IMR-90 (cell line): ENCODE measurements at regions not wholly inside any gene's neighbourhood (a gene's known extent, or its start where the extent isn't known, plus 50 kb on each side); places are given as distances from the start of the nearest gene placed in this dataset.
A peak's percentile ranks its signal among the peaks of the same experiment; 100 is the strongest.

ENCODE experiments used
- ATAC-seq: fragments of 200-7000 bp; cut with Tn5 transposase; 2 replicates; pipeline ENCODE4 v1.9.1; 2020; ENCODE audit warnings: low read depth, mild to moderate bottlenecking, moderate library complexity
- BruUV-seq: library from RNA; stranded (reverse); fragments of 400-500 nt; replicated peaks from 2 replicates; lab custom pipeline; 2021; lab: Mats Ljungman, UMichigan
- CTCF ChIA-PET: fragments of 300-600 bp; formaldehyde crosslinking; extraction: SDS; loops from one replicate; lab custom pipeline; 2021; ENCODE audit warnings: antibody characterized with exemption; lab: Yijun Ruan, JAX
- POLR2A ChIA-PET: fragments of 300-600 bp; sonication (Branson Sonifier 250); formaldehyde crosslinking; loops from one replicate; lab custom pipeline; 2022; ENCODE audit warnings: antibody characterized with exemption; ENCODE audit not compliant: unreplicated experiment; lab: Charles Lee
- DNase-seq: peaks from one replicate; pipeline ENCODE4 v3.0.0; 2013
- H2AFZ ChIP-seq: replicated peaks from 2 replicates; pipeline ENCODE3; 2013; ENCODE audit warnings: low read length, mild to moderate bottlenecking; ENCODE audit not compliant: poor library complexity
- H2AK5ac ChIP-seq: 2 replicates; pipeline ENCODE4 v1.6.1; 2013; ENCODE audit warnings: low read depth, low read length, inconsistent platforms
- H2AK9ac ChIP-seq: replicated peaks from 2 replicates; pipeline ENCODE3; 2013; ENCODE audit warnings: mild to moderate bottlenecking, low read depth, low read length, moderate library complexity; ENCODE audit not compliant: poor library complexity
- H2BK120ac ChIP-seq: 2 replicates; pipeline ENCODE4 v1.6.1; 2013; ENCODE audit warnings: low read depth, low read length, inconsistent platforms
- H2BK15ac ChIP-seq: 3 replicates; pipeline ENCODE4 v1.6.1; 2013; ENCODE audit warnings: low read depth, low read length, inconsistent platforms
- H2BK20ac ChIP-seq: 2 replicates; pipeline ENCODE4 v1.6.1; 2013; ENCODE audit warnings: low read depth, mild to moderate bottlenecking, inconsistent platforms, low read length, moderate library complexity
- H2BK5ac ChIP-seq: 2 replicates; pipeline ENCODE4 v1.6.1; 2013; ENCODE audit warnings: mild to moderate bottlenecking, low read depth, low read length, inconsistent platforms; ENCODE audit not compliant: poor library complexity, severe bottlenecking
- H3K14ac ChIP-seq: replicated peaks from 2 replicates; pipeline ENCODE4 v1.6.1; 2013; ENCODE audit warnings: low read depth, low read length, inconsistent platforms
- H3K18ac ChIP-seq: 2 replicates; pipeline ENCODE4 v1.6.1; 2013; ENCODE audit warnings: low read depth, low read length, control low read depth
- H3K23ac ChIP-seq: 2 replicates; pipeline ENCODE4 v1.6.1; 2013; ENCODE audit warnings: low read depth, low read length, inconsistent platforms
- H3K27ac ChIP-seq: 2 replicates; pipeline ENCODE4 v1.5.1; 2013; ENCODE audit warnings: mild to moderate bottlenecking, control low read depth, low read length; ENCODE audit not compliant: insufficient read depth
- H3K27me3 ChIP-seq: 2 replicates; pipeline ENCODE4 v1.6.1; 2013; ENCODE audit warnings: low read length; ENCODE audit not compliant: control insufficient read depth, insufficient read depth
- H3K36me3 ChIP-seq: 2 replicates; pipeline ENCODE4 v1.6.1; 2013; ENCODE audit warnings: low read length, mixed read lengths; ENCODE audit not compliant: control insufficient read depth, insufficient read depth
- H3K4ac ChIP-seq: 2 replicates; pipeline ENCODE4 v1.6.1; 2013; ENCODE audit warnings: low read depth, low read length, inconsistent platforms
- H3K4me1 ChIP-seq: 2 replicates; pipeline ENCODE4 v1.6.1; 2013; ENCODE audit warnings: low read length, mixed read lengths; ENCODE audit not compliant: control insufficient read depth, insufficient read depth
- H3K4me2 ChIP-seq: 2 replicates; pipeline ENCODE4 v1.6.1; 2013; ENCODE audit warnings: low read depth, mild to moderate bottlenecking, control low read depth, low read length, moderate library complexity
- H3K4me3 ChIP-seq: 2 replicates; pipeline ENCODE4 v1.5.1; 2013; ENCODE audit warnings: low read depth, mild to moderate bottlenecking, control low read depth, low read length, moderate library complexity; ENCODE audit not compliant: insufficient read depth
- H3K56ac ChIP-seq: 2 replicates; pipeline ENCODE4 v1.6.1; 2013; ENCODE audit warnings: low read length, inconsistent platforms; ENCODE audit not compliant: insufficient read depth; ENCODE audit errors: extremely low read depth
- H3K79me1 ChIP-seq, 2 experiments: 2 replicates each; pipeline ENCODE4 v1.6.1; 2013; ENCODE audit warnings: low read length in 2 of 2, inconsistent platforms in 1 of 2, low read depth in 1 of 2
- H3K9ac ChIP-seq: 2 replicates; pipeline ENCODE4 v1.6.1; 2013; ENCODE audit warnings: low read depth, low read length, control low read depth
- H3K9me1 ChIP-seq: 2 replicates; pipeline ENCODE4 v1.6.1; 2013; ENCODE audit warnings: low read length, inconsistent platforms; ENCODE audit not compliant: insufficient read depth
- H3K9me3 ChIP-seq: 2 replicates; pipeline ENCODE4 v1.6.1; 2013; ENCODE audit warnings: low read length; ENCODE audit not compliant: control insufficient read depth, insufficient read depth
- H4K20me1 ChIP-seq: 2 replicates; pipeline ENCODE4 v1.6.1; 2013; ENCODE audit warnings: low read length, inconsistent platforms; ENCODE audit not compliant: insufficient read depth
- H4K5ac ChIP-seq: 2 replicates; pipeline ENCODE4 v1.6.1; 2013; ENCODE audit warnings: mild to moderate bottlenecking, low read depth, low read length, control low read depth
- H4K8ac ChIP-seq, 2 experiments: 2 replicates each; pipeline ENCODE4 v1.6.1; 2013; ENCODE audit warnings: low read depth in 2 of 2, low read length in 2 of 2, control low read depth in 1 of 2, inconsistent platforms in 1 of 2
- H4K91ac ChIP-seq: 2 replicates; pipeline ENCODE4 v1.6.1; 2013; ENCODE audit warnings: low read depth, low read length, inconsistent platforms; ENCODE audit not compliant: insufficient read depth
- CEBPB ChIP-seq: IDR thresholded peaks from 2 replicates; pipeline ENCODE4 v1.6.1; 2012; ENCODE audit warnings: low read depth, low read length, improper control_type of control experiment
- RCOR1 ChIP-seq: IDR thresholded peaks from 2 replicates; pipeline ENCODE4 v1.6.1; 2012; ENCODE audit warnings: mild to moderate bottlenecking, low read length, improper control_type of control experiment; ENCODE audit not compliant: insufficient replicate concordance
- WGBS, 2 experiments: methylation state at CpG; one replicate each; pipeline versions ENCODE4 v1.1.5 to v1.1.7; 2013; ENCODE audit warnings: missing lambda C conversion rate in 2 of 2; ENCODE audit not compliant: insufficient read length in 1 of 2; ENCODE audit errors: extremely low coverage in 2 of 2; 5-methylcytosine and 5-hydroxymethylcytosine counted together
- dilution Hi-C: fragments of 300-500 bp; cut with HindIII; formaldehyde crosslinking; loops from one replicate; pipeline ENCODE4 v1.14.3; 2018; ENCODE audit warnings: low sequenced_read_pairs; ENCODE audit not compliant: unreplicated experiment
- in situ Hi-C: fragments of 300-500 bp; cut with MboI; formaldehyde crosslinking; loops from 3 replicates; pipeline ENCODE4 v1.14.3; 2019; ENCODE audit warnings: low sequenced_read_pairs, inconsistent platforms, mixed read lengths
- intact Hi-C: fragments of 100-400 bp; cut with micrococcal nuclease; formaldehyde crosslinking; loops from 2 replicates; pipeline ENCODE4 v1.10.0; 2022
- TF ChIP-seq, protein P1 (sequence below): fragments of 150-350 bp; IDR thresholded peaks from 2 replicates; pipeline ENCODE4 v1.6.1; 2017; ENCODE audit warnings: mild to moderate bottlenecking, antibody characterized with exemption, low read length, low read depth

DNA sequence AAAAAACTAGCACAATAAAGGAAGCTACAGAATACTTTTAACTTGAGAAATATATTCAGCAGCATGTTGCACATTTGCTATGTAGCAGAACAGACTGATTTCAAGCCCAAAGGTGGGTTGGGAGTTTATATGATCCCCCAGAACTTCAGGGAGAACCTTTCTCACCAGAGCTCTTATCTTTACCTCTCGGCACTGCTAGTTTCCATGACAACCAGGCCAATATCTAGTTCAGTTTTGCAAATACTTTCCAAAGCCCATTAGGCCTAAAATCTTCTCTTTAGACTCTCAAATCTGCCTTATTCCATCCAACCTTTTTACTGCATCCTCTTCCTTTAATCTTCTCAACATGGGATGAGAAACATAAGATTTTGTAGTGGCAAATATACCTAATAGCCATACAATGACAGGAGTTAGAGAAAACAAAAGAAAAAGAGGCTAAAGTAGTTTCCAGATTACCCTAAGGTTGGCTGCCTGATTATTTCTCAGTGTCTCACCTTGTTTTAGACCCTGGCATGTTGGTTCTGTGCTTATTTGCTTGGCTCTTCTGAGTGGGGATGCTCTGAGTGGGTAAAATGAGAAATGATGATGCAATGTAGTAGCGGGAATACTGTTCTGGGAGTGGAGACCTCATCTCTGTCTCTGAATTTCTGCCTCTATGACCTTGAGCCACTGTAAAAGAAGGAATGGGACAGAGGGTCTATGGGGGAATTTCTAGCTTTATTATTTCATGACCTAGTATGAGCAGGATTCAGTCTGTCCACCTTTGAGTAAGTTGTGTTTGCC, 427.6 kb upstream of the STXBP6 start:
- H3K4me2 ChIP-seq: no peak overlapping the region
- H3K4me3 ChIP-seq: no peak overlapping the region
- H4K8ac ChIP-seq: no peak overlapping the region
- 40% methylated on average over 1 of the region's 2 CpGs; no CpG with 5 or more reads in 1 of the 2 experiments for WGBS, 2 experiments
- no peak overlapping the region for H2AFZ ChIP-seq
- H2AK9ac ChIP-seq: no peak overlapping the region
- H3K23ac ChIP-seq: no peak overlapping the region
- no peaks in the 10 kb centered on the region for H3K36me3 ChIP-seq
- H3K56ac ChIP-seq: no peak overlapping the region
- H4K91ac ChIP-seq: no peak overlapping the region
- H2BK15ac ChIP-seq: no peak overlapping the region
- CTCF ChIA-PET: no interaction called here
- H4K5ac ChIP-seq: no peak overlapping the region
- no peaks in the 10 kb centered on the region for H3K9me1 ChIP-seq
- in situ Hi-C loops (no loop called here), intact Hi-C loops (no loop called here), dilution Hi-C loops (no loop called here)
- ATAC-seq: no peak
- H3K79me1 ChIP-seq: no peaks in the 10 kb centered on the region
- no peaks in the 10 kb centered on the region for H3K27me3 ChIP-seq
- H2BK20ac ChIP-seq: no peak overlapping the region
- H3K4me1 ChIP-seq: no peaks in the 10 kb centered on the region
- POLR2A ChIA-PET: no interaction called here
- no peak overlapping the region for H3K14ac ChIP-seq
- no peak overlapping the region for H2BK120ac ChIP-seq
- no TSS peak for BruUV-seq
- H2AK5ac ChIP-seq: no peak overlapping the region
- no peaks in the 10 kb centered on the region for H4K20me1 ChIP-seq
- DNase-seq: no peak
- no peak overlapping the region for H2BK5ac ChIP-seq
- H3K9me3 ChIP-seq: peaks cover 11% of the 10 kb centered on the region
- H3K9ac ChIP-seq: no peak overlapping the region
- H3K4ac ChIP-seq: no peak overlapping the region
- no peak overlapping the region for H3K18ac ChIP-seq
- TF ChIP-seq, protein P1, sequence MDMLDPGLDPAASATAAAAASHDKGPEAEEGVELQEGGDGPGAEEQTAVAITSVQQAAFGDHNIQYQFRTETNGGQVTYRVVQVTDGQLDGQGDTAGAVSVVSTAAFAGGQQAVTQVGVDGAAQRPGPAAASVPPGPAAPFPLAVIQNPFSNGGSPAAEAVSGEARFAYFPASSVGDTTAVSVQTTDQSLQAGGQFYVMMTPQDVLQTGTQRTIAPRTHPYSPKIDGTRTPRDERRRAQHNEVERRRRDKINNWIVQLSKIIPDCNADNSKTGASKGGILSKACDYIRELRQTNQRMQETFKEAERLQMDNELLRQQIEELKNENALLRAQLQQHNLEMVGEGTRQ: no peak
- no peak for TF ChIP-seq RCOR1
- TF ChIP-seq CEBPB: peak; percentile 15; the same call in 1 of the 2 replicates
- H3K27ac ChIP-seq: no peak overlapping the region
